CD4-positive, alpha-beta T cell treated with Interferon alpha-2 for 1 hour (primary cell): ENCODE measurements at regions not wholly inside any gene's neighbourhood (a gene's known extent, or its start where the extent isn't known, plus 50 kb on each side); places are given as distances from the start of the nearest gene placed in this dataset.

Experiments used
- DNase-seq, 2 donors: peaks; one replicate each; pipeline ENCODE4 v3.0.0-alpha.2; 2020 to 2022

GRCh38 chr15:72965671-72966070 is 86.6 kb upstream of the NEO1 start:
- no peak for DNase-seq

GRCh38 chr15:72964542-72964941 is 87.7 kb upstream of the NEO1 start:
- DNase-seq: no peak

- DNase-seq: no peak
Measured at GRCh38 chr15:72964135-72964534, 88.1 kb upstream of the NEO1 start.

GRCh38 chr15:72962054-72962702 is 90.1 kb upstream of the NEO1 start:
- DNase-seq: no peak

GRCh38 chr15:72961346-72961745 is 90.9 kb upstream of the NEO1 start:
- DNase-seq: no peak

- DNase-seq: no peak
Measured at GRCh38 chr15:72958634-72959033, 93.6 kb upstream of the NEO1 start.

GRCh38 chr15:72953306-72953705 is 99.0 kb upstream of the NEO1 start:
- no peak for DNase-seq

- no peak for DNase-seq
Measured at GRCh38 chr15:72952151-72952550, 100.1 kb upstream of the NEO1 start.

- no peak for DNase-seq
Measured at GRCh38 chr15:72948662-72949061, 103.6 kb upstream of the NEO1 start.

GRCh38 chr15:72947709-72948108 is 104.6 kb upstream of the NEO1 start:
- no peak for DNase-seq

- DNase-seq: no peak
Measured at GRCh38 chr15:72944565-72944964, 107.7 kb upstream of the NEO1 start.

- no peak for DNase-seq
Measured at GRCh38 chr15:72940229-72940622, 112.0 kb upstream of the NEO1 start.

- no peak for DNase-seq
Measured at GRCh38 chr15:72939514-72940228, 112.6 kb upstream of the NEO1 start.

GRCh38 chr15:72936691-72937679 is 115.3 kb upstream of the NEO1 start:
- DNase-seq: no peak

- no peak for DNase-seq
Measured at GRCh38 chr15:72936237-72936636, 116.0 kb upstream of the NEO1 start.

GRCh38 chr15:72935521-72935920 is 116.7 kb upstream of the NEO1 start:
- no peak for DNase-seq

- no peak for DNase-seq
Measured at GRCh38 chr15:72934921-72935320, 117.3 kb upstream of the NEO1 start.

- DNase-seq: no peak
Measured at GRCh38 chr15:72933976-72934375, 118.3 kb upstream of the NEO1 start.

GRCh38 chr15:72932472-72932871 is 119.8 kb upstream of the NEO1 start:
- no peak for DNase-seq

GRCh38 chr15:72927451-72927850 is 124.8 kb upstream of the NEO1 start:
- no peak for DNase-seq

- no peak for DNase-seq
Measured at GRCh38 chr15:72925661-72926060, 126.6 kb upstream of the NEO1 start.

GRCh38 chr15:72923289-72923688 is 129.0 kb upstream of the NEO1 start:
- DNase-seq: no peak

- no peak for DNase-seq
Measured at GRCh38 chr15:72920551-72920950, 131.7 kb upstream of the NEO1 start.
